Breast epithelium (tissue), 4 donors: ENCODE measurements at regions not wholly inside any gene's neighbourhood (a gene's known extent, or its start where the extent isn't known, plus 50 kb on each side); places are given as distances from the start of the nearest gene placed in this dataset.
A peak's percentile ranks its signal among the peaks of the same experiment; 100 is the strongest.

Experiments
- DNase-seq, 2 donors: peaks; one replicate each; pipeline ENCODE4 v3.0.0-alpha.2; 2019; ENCODE audit warnings: low spot score in 2 of 2
- H3K27ac ChIP-seq, 2 donors: fragments of 200-600 bp; sonication (generic) in 1 of 2; one replicate each; pipeline ENCODE4 v1.5.1; 2016 to 2019; ENCODE audit warnings: mild to moderate bottlenecking in 1 of 2
- H3K27me3 ChIP-seq, 2 donors: fragments of 200-600 bp; sonication (generic) in 1 of 2; one replicate each; pipeline versions ENCODE4 v1.5.1 to v1.6.0; 2017 to 2019; ENCODE audit warnings: control low read depth in 1 of 2, mild to moderate bottlenecking in 1 of 2
- H3K36me3 ChIP-seq: fragments of 200-600 bp; one replicate; pipeline ENCODE4 v1.5.1; 2019
- H3K4me1 ChIP-seq, 2 donors: fragments of 200-600 bp; sonication (generic); one replicate each; pipeline ENCODE4 v1.5.1; 2016 to 2019; ENCODE audit warnings: control low read depth in 1 of 2
- H3K4me3 ChIP-seq, 3 donors: fragments of 200-600 bp; sonication (generic); 1 replicate in 2 of 3; 2 replicates in 1 of 3; pipeline ENCODE4 v1.5.1; 2016 to 2019; ENCODE audit warnings: mild to moderate bottlenecking in 3 of 3, moderate library complexity in 2 of 3
- H3K9me3 ChIP-seq, 2 donors: fragments of 200-600 bp; sonication (generic) in 1 of 2; one replicate each; pipeline ENCODE4 v1.5.1; 2016 to 2019; ENCODE audit warnings: control low read depth in 1 of 2
- POLR2A ChIP-seq: fragments of 450-650 bp; IDR thresholded peaks from one replicate; pipeline ENCODE4 v1.6.1; 2016; ENCODE audit warnings: antibody characterized with exemption, mild to moderate bottlenecking, moderate library complexity
- POLR2AphosphoS5 ChIP-seq, 3 donors: sonication (generic); formaldehyde crosslinking; IDR thresholded peaks; one replicate each; pipeline ENCODE4 v1.6.1; 2017; ENCODE audit warnings: antibody characterized with exemption in 3 of 3
- intact Hi-C: fragments of 100-400 bp; cut with DNase I; formaldehyde crosslinking; loops from one replicate; pipeline ENCODE4 v1.15.1; 2023; ENCODE audit warnings: low total_unique reads
- TF ChIP-seq, protein P1 (sequence below), 3 donors: fragments of 450-650 bp; IDR thresholded peaks; one replicate each; pipeline ENCODE4 v1.5.1; 2016 to 2017; ENCODE audit warnings: antibody characterized with exemption in 3 of 3, mild to moderate bottlenecking in 3 of 3, moderate library complexity in 3 of 3

DNA sequence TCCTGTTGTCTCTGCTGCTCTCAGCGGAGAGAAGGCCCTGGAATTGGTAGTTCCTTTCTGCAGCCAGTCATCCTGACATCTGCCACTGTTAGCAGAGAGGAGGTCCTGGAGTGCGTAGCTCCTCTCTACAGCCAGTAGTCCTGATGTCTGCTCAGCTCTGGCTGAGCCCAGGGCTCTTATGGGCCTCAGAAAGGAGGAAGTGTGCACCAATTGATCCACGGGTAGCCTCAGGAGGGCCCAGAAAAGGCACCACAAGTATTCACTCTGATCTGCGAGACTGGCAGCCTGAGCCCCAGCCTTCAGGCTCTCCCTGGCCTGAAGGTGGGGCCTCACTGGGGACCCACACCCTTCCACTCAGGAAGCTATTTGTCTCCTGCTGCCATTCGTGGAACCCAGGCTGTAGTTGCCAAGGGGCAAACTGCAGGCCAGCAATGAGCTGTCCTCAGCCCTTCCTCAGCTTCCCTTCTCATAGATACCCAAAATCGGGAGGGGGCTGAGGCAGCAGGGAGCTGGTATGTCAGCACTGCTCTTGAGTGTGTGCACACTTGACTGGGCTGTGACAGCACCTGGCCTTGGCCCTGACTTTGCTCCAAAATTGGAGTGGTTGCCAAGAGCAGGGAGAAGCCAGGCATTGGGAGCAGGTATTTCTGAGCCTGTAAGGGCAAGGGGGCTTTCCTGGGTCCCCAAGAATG lies 1049.5 kb upstream of the ACO1 start:
- H3K9me3 ChIP-seq: peaks cover 0 to 7% of the 10 kb centered on the region in 2 donors
- no peak for DNase-seq
- no peak for TF ChIP-seq POLR2A
- TF ChIP-seq, protein P1, sequence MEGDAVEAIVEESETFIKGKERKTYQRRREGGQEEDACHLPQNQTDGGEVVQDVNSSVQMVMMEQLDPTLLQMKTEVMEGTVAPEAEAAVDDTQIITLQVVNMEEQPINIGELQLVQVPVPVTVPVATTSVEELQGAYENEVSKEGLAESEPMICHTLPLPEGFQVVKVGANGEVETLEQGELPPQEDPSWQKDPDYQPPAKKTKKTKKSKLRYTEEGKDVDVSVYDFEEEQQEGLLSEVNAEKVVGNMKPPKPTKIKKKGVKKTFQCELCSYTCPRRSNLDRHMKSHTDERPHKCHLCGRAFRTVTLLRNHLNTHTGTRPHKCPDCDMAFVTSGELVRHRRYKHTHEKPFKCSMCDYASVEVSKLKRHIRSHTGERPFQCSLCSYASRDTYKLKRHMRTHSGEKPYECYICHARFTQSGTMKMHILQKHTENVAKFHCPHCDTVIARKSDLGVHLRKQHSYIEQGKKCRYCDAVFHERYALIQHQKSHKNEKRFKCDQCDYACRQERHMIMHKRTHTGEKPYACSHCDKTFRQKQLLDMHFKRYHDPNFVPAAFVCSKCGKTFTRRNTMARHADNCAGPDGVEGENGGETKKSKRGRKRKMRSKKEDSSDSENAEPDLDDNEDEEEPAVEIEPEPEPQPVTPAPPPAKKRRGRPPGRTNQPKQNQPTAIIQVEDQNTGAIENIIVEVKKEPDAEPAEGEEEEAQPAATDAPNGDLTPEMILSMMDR (IDR thresholded peaks at IDR 0.05): no peak
- TF ChIP-seq POLR2AphosphoS5 (IDR thresholded peaks at IDR 0.05): no peak
- H3K27me3 ChIP-seq: no peaks in the 10 kb centered on the region
- peak overlapping the region in 1 of 2 donors; percentile 71 for H3K27ac ChIP-seq
- H3K4me1 ChIP-seq: no peaks in the 10 kb centered on the region
- intact Hi-C loops: no loop called here
- no peaks in the 10 kb centered on the region for H3K36me3 ChIP-seq
- no peak overlapping the region for H3K4me3 ChIP-seq

DNA sequence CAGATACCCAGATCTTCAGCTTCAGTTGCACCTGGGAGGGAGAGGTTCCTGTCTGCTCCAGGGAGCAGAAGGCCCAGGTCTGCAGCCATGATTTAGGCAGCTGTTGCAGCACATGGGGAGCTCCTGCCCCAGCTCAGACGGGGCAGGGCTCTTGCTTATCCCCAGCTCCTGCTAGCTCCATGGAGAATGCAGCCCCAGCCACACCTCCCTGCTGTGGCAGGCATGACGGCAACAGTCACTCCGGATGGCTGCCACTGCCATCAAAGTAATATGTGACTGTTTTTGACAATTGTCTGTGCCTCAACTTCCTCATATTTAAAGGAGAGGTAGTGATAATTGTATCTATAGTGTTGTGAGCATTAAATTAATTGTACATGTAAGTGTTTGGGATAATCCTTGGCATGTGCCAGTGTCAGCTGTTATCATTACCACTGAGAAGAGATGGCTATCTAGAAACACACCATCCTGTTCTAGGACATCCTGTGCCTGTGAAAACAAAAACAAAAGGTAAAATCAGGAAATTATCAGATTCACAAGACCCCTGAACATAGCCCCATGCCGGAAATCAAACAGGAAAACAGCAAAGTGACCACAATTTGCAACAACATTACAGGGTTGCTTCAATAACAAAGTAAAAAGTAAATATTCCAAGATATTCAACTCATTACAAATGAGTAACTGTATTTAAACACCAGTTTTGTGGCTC lies 1048.8 kb upstream of the ACO1 start:
- H3K4me3 ChIP-seq: no peak overlapping the region
- DNase-seq: no peak
- H3K36me3 ChIP-seq: no peaks in the 10 kb centered on the region
- H3K27ac ChIP-seq: peak overlapping the region in 1 of 2 donors; percentile 71
- TF ChIP-seq POLR2AphosphoS5 (IDR thresholded peaks at IDR 0.05) (no peak), POLR2A (no peak)
- TF ChIP-seq, protein P1 (IDR thresholded peaks at IDR 0.05): no peak
- H3K4me1 ChIP-seq: no peaks in the 10 kb centered on the region
- H3K27me3 ChIP-seq: no peaks in the 10 kb centered on the region
- peaks cover 0 to 7% of the 10 kb centered on the region in 2 donors for H3K9me3 ChIP-seq
- intact Hi-C loops: no loop called here

DNA sequence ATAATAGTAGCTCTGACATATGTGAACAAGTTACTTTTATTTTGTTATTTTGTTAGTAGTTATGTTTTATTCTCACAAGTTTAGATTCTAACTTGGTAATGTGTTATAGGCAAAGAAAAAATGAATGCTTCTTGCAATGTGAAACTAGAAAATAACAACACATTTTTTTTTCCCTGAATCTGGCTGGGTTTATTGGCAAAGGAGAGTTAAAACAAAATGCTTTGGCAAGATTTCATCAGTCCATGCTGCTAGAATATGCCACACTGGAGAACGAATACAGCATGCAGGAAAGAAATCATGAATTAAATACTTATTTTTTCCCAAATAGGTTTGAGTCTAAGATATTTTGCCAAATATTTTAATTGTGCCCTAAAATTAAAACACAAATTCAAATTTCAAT lies 1048.1 kb upstream of the ACO1 start:
- intact Hi-C loops: no loop called here
- H3K4me3 ChIP-seq: no peak overlapping the region
- no peak for DNase-seq
- TF ChIP-seq POLR2A (no peak), POLR2AphosphoS5 (IDR thresholded peaks at IDR 0.05) (no peak)
- TF ChIP-seq, protein P1 (IDR thresholded peaks at IDR 0.05): no peak
- H3K4me1 ChIP-seq: no peaks in the 10 kb centered on the region
- H3K36me3 ChIP-seq: no peaks in the 10 kb centered on the region
- no peaks in the 10 kb centered on the region for H3K27me3 ChIP-seq
- H3K27ac ChIP-seq: peak overlapping the region in 1 of 2 donors; percentile 71
- peaks cover 0 to 7% of the 10 kb centered on the region in 2 donors for H3K9me3 ChIP-seq

DNA sequence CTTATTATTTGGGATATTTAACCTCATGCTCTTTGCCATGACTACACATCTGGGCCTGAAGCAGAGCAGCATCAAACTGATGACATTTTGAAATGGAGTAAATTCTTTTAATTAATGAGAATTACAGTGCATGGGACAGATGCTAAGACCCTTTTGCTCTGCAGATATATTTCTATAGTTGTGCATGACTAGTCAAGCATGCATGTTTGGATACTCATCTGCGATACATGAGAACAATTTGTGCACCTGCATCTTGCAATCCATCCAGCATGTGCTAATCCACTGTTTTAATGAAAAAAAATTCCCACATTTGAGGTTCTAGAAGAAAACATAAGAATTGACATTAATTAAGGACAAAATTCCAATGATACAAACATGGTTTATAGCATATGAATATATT lies 1047.6 kb upstream of the ACO1 start:
- no peaks in the 10 kb centered on the region for H3K4me1 ChIP-seq
- no peaks in the 10 kb centered on the region for H3K36me3 ChIP-seq
- no peak for TF ChIP-seq POLR2AphosphoS5 (IDR thresholded peaks at IDR 0.05)
- TF ChIP-seq, protein P1 (IDR thresholded peaks at IDR 0.05): no peak
- no peak for TF ChIP-seq POLR2A
- no peaks in the 10 kb centered on the region for H3K27me3 ChIP-seq
- no peak overlapping the region for H3K4me3 ChIP-seq
- peaks cover 0 to 7% of the 10 kb centered on the region in 2 donors for H3K9me3 ChIP-seq
- intact Hi-C loops: no loop called here
- H3K27ac ChIP-seq: no peak overlapping the region
- no peak for DNase-seq

DNA sequence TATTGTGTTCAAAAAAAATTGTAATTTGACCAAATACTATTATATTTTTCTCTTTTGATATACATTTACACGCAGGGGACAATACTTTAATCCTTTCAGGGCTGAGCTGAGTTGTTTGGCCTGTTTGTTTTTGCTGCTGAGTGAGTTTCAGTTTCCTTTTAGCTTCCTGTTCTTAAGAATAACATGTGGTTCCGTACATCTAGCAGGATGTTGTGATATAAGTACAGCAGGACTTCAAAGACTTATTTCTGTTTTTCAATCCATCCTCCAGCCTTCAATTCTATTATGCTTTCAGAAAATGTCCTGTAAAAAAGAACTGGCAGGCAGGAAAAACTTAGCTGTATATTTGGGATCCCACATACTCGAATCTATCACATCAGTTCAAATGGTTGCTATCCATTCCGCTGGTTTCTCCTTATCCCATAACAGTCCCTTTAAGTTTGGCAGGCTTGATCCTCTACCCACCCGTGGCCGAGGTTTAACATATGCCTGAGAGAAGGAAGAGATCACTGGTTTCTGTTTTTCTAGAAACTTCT lies 1037.3 kb upstream of the ACO1 start:
- H3K27ac ChIP-seq: no peak overlapping the region
- peak overlapping the region in 2 of 3 donors; percentile 11 to 42 for H3K4me3 ChIP-seq
- TF ChIP-seq, protein P1 (IDR thresholded peaks at IDR 0.05): no peak
- TF ChIP-seq POLR2A (no peak), POLR2AphosphoS5 (IDR thresholded peaks at IDR 0.05) (no peak)

More for the DNA sequence above, 1037.3 kb upstream of the ACO1 start:
- no peak for DNase-seq
- no peaks in the 10 kb centered on the region for H3K4me1 ChIP-seq
- intact Hi-C loops: no loop called here
- H3K36me3 ChIP-seq: no peaks in the 10 kb centered on the region
- no peaks in the 10 kb centered on the region for H3K9me3 ChIP-seq
- no peaks in the 10 kb centered on the region for H3K27me3 ChIP-seq
